ENCODE measurements at regions not wholly inside any gene's neighbourhood (a gene's known extent, or its start where the extent isn't known, plus 50 kb on each side); places are given as distances from the start of the nearest gene placed in this dataset.

GRCh38 chr10:739403-739802, 49.9 kb upstream of the DIP2C start:
- POLR2A ChIA-PET: no interaction called here
- Histone ChIP-seq H3K9me3 (ENCODE audit: control insufficient read depth, insufficient read depth, low read depth, low read length) (no peaks in the 10 kb centered on the region), H3K27ac (ENCODE audit: extremely low read depth, low read depth, low read length) (no peak overlapping the region), H3K4me3 (ENCODE audit: low read depth, low read length) (no peak overlapping the region), H3K4me1 (ENCODE audit: control insufficient read depth, insufficient read depth, low read length) (no peaks in the 10 kb centered on the region), H3K36me3 (ENCODE audit: control insufficient read depth in 2 of 2, insufficient read depth in 1 of 2, low read length in 2 of 2) (no peaks in the 10 kb centered on the region)
- TF ChIP-seq TCF7L2 (IDR thresholded peaks at IDR 0.05; ENCODE audit: borderline replicate concordance, low read depth, low read length) (no peak), PRDM6 (tag by site-specific recombination; IDR thresholded peaks at IDR 0.05) (no peak), INSM2 (tag by site-specific recombination; IDR thresholded peaks at IDR 0.05) (no peak), ZNF18 (tag by site-specific recombination; IDR thresholded peaks at IDR 0.05) (no peak), ZNF311 (tag by site-specific recombination; IDR thresholded peaks at IDR 0.05; ENCODE audit: borderline replicate concordance) (0 out of 2 replicates have a peak, but pooled peaks have one; percentile 44)
- CTCF ChIA-PET: no interaction called here

Data from HEK293 (cell line).